ENCODE measurements at regions not wholly inside any gene's neighbourhood (a gene's known extent, or its start where the extent isn't known, plus 50 kb on each side); places are given as distances from the start of the nearest gene placed in this dataset.

DNA sequence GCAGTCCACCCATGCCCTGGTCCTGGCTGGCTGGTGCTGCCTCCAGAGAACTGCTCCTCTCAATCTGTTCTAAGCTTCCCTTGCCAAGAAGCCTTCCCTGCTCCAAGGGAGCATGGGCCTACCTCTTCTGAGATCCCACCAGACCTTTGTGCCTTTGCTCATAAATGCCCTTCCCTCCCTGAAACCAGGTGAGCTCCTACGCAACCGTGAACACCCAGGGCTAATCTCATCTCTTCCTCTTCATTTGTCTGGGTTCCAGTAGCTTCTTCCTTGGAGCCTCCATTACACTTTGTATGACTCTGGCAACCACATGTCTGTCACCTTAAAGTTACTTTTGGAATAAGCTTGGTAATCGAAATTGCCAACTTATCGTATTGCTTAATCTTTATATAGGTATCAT, 270.6 kb downstream of the PBX3 start:
- no peak for DNase-seq (ENCODE audit: low read depth in 2 of 2)

DNA sequence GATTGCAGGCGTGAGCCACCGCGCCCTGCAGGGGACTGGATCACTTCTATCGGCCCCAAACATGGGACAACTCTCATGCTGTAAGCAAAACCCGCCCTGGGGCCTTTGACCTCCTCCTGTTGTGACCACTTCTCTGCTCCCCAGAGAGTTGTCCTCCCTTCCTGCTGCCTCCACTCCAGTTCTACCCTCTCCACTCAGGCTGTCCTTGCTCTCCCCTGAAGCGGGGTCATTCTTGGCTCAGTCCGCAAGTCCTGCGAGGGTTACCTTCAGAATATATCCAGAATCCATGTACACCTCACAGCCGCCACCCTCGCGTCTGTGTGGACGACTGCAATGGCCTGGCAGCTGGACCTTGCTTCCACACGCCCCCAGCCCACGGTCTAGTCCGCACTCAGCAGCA, 273.7 kb downstream of the PBX3 start:
- no peak for DNase-seq (ENCODE audit: low read depth in 2 of 2)

DNA sequence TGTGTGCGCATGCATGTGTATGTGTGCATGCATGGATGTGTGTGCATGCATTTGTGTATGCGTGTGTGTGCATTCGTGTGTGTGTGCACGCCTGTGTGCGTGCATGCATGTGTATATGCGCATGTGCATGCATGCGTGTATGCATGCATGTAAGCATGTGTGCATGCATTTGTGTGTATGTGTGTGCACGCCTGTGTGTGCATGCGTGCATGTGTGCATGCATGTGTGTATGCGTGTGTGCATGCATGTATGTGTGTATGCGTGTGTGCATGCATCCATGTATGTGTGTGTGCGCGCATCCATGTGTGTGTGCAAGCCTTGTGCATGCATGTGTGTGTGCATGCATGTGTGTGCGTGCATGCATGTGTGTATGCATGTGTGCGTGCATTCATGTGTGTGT, 276.8 kb downstream of the PBX3 start:
- no peak for DNase-seq (ENCODE audit: low read depth in 2 of 2)

GRCh38 chr9:126024581-126025230, 277.5 kb downstream of the PBX3 start:
- no peak for DNase-seq (ENCODE audit: low read depth in 2 of 2)

GRCh38 chr9:126025991-126026390, 278.8 kb downstream of the PBX3 start:
- DNase-seq (ENCODE audit: low read depth in 2 of 2): no peak

- no peak for DNase-seq (ENCODE audit: low read depth in 2 of 2)
Measured at GRCh38 chr9:126027566-126027965, 280.4 kb downstream of the PBX3 start.

DNA sequence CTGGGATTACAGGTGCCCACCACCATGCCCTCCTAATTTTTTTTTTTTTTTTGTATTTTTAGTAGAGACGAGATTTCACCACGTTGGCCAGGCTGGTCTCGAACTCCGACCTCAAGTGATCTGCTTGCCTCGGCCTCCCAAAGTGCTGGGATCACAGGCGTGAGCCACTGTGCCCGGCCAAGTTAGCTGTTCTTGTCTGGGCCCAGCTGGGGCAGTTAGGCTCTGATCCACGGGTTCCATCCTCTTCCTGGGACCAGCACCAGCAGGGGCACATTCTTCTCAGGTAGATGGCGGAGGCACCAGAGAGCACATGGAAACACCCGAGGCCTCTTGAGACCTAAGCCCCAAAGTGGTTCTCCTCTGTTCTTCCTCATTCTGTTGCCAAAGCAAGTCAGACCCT, 281.6 kb downstream of the PBX3 start:
- no peak for DNase-seq (ENCODE audit: low read depth in 2 of 2)

GRCh38 chr9:126030716-126031115, 283.5 kb downstream of the PBX3 start:
- no peak for DNase-seq (ENCODE audit: low read depth in 2 of 2)

DNA sequence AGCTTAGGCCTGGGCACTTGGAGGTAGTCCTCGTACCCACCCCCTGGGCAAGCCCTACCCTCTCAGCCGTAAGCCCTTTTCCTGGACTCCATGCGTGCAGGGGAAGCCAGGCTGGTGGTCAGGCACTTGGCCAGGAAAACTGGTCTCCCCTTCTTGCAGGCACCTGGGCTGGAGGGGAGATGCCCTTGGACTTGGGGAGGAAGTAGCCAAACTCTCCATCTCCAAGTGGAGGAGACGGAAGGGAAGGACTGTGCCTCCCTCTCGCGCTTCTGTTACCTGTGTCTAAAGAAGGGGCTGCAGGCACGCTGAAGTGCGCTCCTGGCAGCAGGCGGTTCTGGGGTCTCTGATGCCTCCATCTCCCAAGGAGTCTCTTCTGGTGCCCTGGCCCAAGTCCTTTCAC, 283.9 kb downstream of the PBX3 start:
- no peak for DNase-seq (ENCODE audit: low read depth in 2 of 2)

DNA sequence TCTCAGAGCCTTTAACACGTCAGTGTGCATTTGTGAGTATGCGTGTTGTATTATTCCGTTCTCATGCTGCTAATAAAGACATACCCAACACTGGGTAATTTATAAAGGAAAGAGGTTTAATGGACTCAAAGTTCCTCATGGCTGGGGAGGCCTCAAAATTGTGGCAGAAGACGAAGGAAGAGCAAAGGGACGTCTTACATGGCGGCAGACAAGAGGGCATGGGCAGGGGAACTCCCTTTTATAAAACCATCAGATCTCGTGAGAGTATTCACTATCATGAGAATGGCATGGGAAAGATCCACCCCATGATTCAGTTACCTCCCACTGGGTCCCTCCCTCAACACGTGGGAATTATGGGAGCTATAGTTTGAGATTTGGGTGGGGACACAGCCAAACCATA, 285.0 kb downstream of the PBX3 start:
- DNase-seq (ENCODE audit: low read depth in 2 of 2): no peak

DNA sequence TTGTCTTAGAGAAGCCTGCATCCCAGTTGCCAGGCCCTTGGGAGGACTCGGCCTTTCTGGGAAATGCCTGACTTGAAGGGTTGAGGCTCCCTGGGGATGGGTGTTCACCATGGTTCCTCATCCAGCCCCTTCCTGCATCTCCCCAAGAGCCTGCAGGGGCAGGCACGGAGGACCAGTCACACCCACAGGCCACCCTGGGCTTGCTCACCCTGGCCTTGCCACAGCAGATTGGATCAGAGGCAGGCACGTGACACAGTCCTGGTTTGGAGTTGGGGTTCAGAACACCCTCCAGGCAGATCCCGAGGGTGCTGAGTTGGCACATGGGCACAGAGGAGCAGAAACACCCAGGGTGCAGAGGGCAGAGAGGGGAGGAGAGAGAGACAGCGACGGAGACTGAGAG, 286.1 kb downstream of the PBX3 start:
- DNase-seq (ENCODE audit: low read depth in 2 of 2): no peak

DNA sequence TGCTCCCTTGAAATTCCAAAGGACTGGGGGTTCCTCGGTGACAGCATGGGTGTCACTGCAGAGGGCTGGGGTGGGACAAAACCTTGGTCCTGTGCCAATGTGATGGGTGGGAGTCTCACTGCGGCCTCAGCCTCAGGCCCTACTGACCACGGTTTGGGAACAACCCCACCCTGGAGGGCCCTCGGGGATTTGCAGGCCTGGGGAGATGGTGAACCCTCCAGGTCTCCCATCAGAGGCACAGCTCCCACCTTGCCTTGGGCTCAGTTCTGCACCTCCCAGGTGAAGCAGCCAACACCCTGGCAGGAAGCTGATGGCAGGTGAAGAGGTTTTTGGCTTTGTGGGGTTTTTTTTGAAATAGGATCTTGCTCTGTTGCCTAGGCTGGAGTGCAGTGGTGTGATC, 286.8 kb downstream of the PBX3 start:
- DNase-seq (ENCODE audit: low read depth in 2 of 2): no peak

DNA sequence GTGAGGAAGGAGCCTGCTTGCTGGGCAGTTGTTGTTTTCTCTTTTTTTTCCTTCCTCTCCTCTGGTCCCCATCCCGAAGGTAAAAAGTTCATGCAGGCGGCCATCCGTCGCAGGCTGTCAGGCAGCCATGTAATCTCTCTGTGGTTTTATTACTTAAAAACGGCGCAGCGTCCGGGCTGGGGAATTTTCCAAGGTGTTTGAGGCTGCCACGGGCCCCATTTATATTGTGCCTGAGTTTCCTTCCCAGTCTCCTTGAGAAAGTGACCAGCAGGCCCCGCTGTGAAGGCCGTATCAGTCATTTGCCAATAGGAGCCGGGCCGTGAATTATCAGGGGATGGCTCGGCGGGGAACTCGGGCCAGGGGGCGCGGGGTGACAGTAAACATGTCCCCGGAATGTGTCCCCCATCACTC, 289.7 kb downstream of the PBX3 start:
- DNase-seq (ENCODE audit: low read depth in 2 of 2): no peak

DNA sequence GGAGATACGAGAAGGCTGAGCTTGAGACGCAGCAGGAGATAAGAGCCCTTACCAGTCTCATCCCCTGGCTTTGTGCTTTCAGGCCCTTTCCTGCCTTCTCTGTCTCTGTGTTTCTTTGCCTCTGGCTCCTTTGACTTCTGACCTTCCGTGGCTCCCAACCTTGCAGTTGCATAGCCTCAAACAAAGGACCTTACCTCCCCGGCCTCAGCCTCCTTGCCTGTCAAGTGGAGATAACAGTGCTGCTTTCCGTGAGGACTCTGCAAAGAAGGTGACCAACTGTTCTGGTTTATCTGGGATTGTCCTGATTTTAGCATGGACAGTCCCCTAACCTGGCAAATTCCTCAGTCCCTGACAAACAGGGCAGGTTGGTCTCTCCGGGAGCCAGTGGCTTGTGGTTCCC, 287.8 kb upstream of the MVB12B start:
- no peak for DNase-seq (ENCODE audit: low read depth in 2 of 2)

- no peak for DNase-seq (ENCODE audit: low read depth in 2 of 2)
Measured at GRCh38 chr9:126043681-126044080, 282.9 kb upstream of the MVB12B start.

- DNase-seq (ENCODE audit: low read depth in 2 of 2): no peak
Measured at GRCh38 chr9:126049088-126049487, 277.5 kb upstream of the MVB12B start.

DNA sequence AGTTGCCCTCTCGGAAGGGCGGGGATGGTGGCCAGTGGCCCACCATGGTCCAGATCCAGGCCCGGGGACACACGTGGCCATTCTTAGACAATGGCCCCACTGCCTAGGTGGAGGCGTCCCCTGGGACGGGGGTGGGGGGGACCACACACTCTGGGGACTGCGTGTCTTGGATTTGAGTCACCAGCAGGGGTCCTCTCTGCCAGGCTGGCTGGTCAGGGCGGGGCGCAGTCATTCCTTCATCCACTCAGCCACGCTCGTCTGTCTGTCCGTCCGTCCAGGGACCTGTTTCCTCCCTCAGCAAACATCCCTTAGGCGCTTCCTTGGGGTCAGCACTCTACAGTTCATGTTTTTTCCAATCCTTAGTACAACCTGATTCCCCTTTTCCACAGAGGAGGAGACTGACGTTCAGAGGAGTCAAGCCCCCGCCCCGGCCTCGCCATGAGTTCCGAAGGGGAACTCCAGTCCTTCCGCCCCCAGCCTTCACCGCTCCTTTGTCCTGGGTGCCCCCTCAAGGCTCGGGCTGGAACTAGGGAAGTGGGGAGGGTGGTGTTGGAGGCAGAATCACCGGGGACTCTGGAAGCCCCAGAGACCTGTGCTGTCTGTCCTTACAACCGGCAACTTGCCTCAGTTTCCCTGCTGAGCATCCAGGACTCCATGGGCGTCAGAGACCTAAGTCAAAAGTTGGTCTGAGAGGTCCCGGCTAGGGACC, 276.6 kb upstream of the MVB12B start:
- no peak for DNase-seq (ENCODE audit: low read depth in 2 of 2)

DNA sequence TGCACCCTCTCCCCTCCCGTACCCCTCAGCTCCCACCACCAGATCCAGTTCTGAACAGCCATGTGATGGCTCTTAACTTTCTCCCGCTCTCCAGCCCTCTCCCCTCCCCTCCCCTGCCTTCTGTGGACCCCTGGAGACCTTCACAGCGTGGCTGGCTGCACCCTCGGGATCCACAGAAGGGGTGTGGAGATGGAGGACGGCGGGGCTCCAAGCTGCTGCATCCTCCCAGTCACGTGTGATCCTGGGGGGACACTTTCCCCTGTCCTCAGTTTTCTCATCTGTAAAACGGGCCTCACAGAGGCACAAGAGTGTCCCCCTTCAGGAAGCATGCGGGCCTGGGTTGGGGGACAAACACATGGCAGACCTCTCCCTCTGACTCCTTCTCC, 276.0 kb upstream of the MVB12B start:
- DNase-seq (ENCODE audit: low read depth in 2 of 2): no peak

- no peak for DNase-seq (ENCODE audit: low read depth in 2 of 2)
Measured at GRCh38 chr9:126051446-126052130, 275.0 kb upstream of the MVB12B start.

DNA sequence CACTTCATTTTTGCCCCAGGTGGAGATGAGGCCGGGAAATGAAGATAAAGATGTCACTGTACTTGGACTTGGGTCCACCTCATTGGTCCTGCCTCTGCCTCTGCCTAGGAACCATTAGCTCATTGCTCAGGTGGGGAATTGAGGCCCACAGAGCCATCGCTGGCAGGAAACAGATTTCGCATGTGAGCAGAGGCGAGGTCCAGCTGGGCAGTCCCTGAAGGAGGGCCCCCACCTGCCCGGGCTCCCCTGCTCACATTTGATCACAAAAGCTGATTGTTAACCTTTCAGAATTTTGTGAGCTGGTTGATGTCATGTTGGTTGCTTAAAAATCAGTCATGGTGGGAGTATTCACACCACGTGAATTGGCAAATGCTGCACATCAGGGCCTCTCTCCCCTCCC, 273.8 kb upstream of the MVB12B start:
- DNase-seq (ENCODE audit: low read depth in 2 of 2): no peak

GRCh38 chr9:126053913-126054312, 272.7 kb upstream of the MVB12B start:
- DNase-seq (ENCODE audit: low read depth in 2 of 2): no peak

DNA sequence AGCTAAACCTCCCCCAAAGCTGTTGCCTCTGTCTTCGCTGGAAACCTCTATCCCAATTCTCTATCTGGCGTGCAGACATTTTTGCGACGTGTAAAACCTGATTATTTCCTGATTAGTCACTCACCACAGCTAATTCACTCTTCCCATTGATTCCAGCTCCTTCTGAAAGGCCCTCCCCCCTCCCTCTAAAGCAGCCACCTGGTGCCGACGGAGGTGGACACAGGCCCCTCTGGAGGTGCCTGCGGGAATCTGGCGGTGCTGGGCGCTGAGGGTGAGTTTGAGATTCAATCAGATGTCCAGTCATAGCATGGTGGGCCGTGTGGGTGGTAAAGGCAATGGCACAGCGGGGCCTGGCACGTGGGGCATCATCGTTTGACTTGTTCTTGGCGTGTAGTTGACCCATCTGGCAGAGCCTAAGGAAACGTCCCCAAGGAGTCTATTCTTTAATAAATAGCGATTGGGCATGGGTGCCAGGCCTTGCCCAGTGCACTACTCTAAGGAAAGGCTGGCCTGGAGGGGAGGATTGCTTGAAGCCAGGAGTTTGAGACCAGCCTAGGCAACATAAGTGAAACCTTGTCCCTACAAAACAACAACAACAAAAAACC, 271.1 kb upstream of the MVB12B start:
- DNase-seq (ENCODE audit: low read depth in 2 of 2): no peak
